GM04503 (cell line): ENCODE measurements at regions not wholly inside any gene's neighbourhood (a gene's known extent, or its start where the extent isn't known, plus 50 kb on each side); places are given as distances from the start of the nearest gene placed in this dataset.

Experiments used
- DNase-seq: peaks from one replicate; pipeline ENCODE4 v3.0.0-alpha.2; 2012; ENCODE audit warnings: low read depth

- no peak for DNase-seq
Measured at GRCh38 chr13:109669956-109670355, 116.4 kb downstream of the IRS2 start.

- DNase-seq, result no peak
Measured at GRCh38 chr13:109669234-109669612, 117.2 kb downstream of the IRS2 start.

GRCh38 chr13:109668433-109669233 lies 117.8 kb downstream of the IRS2 start:
- no peak for DNase-seq

GRCh38 chr13:109667807-109668291 lies 118.5 kb downstream of the IRS2 start:
- DNase-seq, result no peak

- no peak for DNase-seq
Measured at GRCh38 chr13:109667056-109667455, 119.3 kb downstream of the IRS2 start.

- no peak for DNase-seq
Measured at GRCh38 chr13:109666656-109667055, 119.7 kb downstream of the IRS2 start.

GRCh38 chr13:109665781-109666249 lies 120.6 kb downstream of the IRS2 start:
- no peak for DNase-seq

GRCh38 chr13:109665240-109665639 lies 121.1 kb downstream of the IRS2 start:
- DNase-seq, result no peak

GRCh38 chr13:109657395-109657794 lies 129.0 kb downstream of the IRS2 start:
- DNase-seq, result no peak

GRCh38 chr13:109656206-109656605 lies 130.2 kb downstream of the IRS2 start:
- DNase-seq, result no peak

GRCh38 chr13:109655611-109656010 lies 130.8 kb downstream of the IRS2 start:
- no peak for DNase-seq

- no peak for DNase-seq
Measured at GRCh38 chr13:109655206-109655600, 131.2 kb downstream of the IRS2 start.

- DNase-seq, result no peak
Measured at GRCh38 chr13:109654341-109655205, 131.8 kb downstream of the IRS2 start.

GRCh38 chr13:109652531-109652930 lies 133.9 kb downstream of the IRS2 start:
- DNase-seq, result no peak

GRCh38 chr13:109651854-109652253 lies 134.5 kb downstream of the IRS2 start:
- DNase-seq, result no peak

GRCh38 chr13:109651311-109651710 lies 135.1 kb downstream of the IRS2 start:
- DNase-seq, result no peak

- no peak for DNase-seq
Measured at GRCh38 chr13:109650861-109651260, 135.5 kb downstream of the IRS2 start.

GRCh38 chr13:109649713-109650112 lies 136.7 kb downstream of the IRS2 start:
- DNase-seq, result no peak

GRCh38 chr13:109647699-109648098 lies 138.7 kb downstream of the IRS2 start:
- DNase-seq, result no peak

- DNase-seq, result peak; percentile 12
Measured at GRCh38 chr13:109647053-109647452, 139.3 kb downstream of the IRS2 start.

GRCh38 chr13:109646423-109646822 lies 140.0 kb downstream of the IRS2 start:
- no peak for DNase-seq

- no peak for DNase-seq
Measured at GRCh38 chr13:109645831-109646230, 140.6 kb downstream of the IRS2 start.

- DNase-seq, result no peak
Measured at GRCh38 chr13:109644956-109645355, 141.4 kb downstream of the IRS2 start.
